ENCODE measurements at regions not wholly inside any gene's neighbourhood (a gene's known extent, or its start where the extent isn't known, plus 50 kb on each side); places are given as distances from the start of the nearest gene placed in this dataset.

- no peak for TF ChIP-seq POLR2A (IDR thresholded peaks at IDR 0.05)
- TF ChIP-seq CTCF (IDR thresholded peaks at IDR 0.05): no peak
Measured at GRCh38 chrX:122788216-122788615, 395.9 kb upstream of the GRIA3 start.

All from thyroid gland (tissue), 4 donors.